Activated naive CD8-positive, alpha-beta T cell treated with anti-CD3 and anti-CD28 coated beads, Interleukin-2, amount 10 ng/mL, durations not matched to agents 7 days and 5 days (primary cell): ENCODE measurements at regions not wholly inside any gene's neighbourhood (a gene's known extent, or its start where the extent isn't known, plus 50 kb on each side); places are given as distances from the start of the nearest gene placed in this dataset.

Experiments
- ATAC-seq: fragments of 150-1000 bp; cut with Tn5 transposase; one replicate; pipeline ENCODE4 v1.10.0; 2021; ENCODE audit warnings: low read depth, moderate library complexity
- POLR2A ChIA-PET: fragments of 350-600 bp; sonication (Branson Sonifier 250); formaldehyde crosslinking; loops from one replicate; lab custom pipeline; 2021; ENCODE audit warnings: antibody characterized with exemption; lab: Charles Lee
- DNase-seq: peaks from one replicate; pipeline ENCODE4 v3.0.0; 2021
- H3K27ac Mint-ChIP-seq: one replicate; pipeline ENCODE4 v1.8.0; 2022; ENCODE audit warnings: mild to moderate bottlenecking, mixed read lengths
- H3K27me3 Mint-ChIP-seq: one replicate; pipeline ENCODE4 v1.8.0; 2022; ENCODE audit warnings: mild to moderate bottlenecking, moderate library complexity, mixed read lengths
- H3K36me3 Mint-ChIP-seq: one replicate; pipeline ENCODE4 v1.8.0; 2021; ENCODE audit warnings: mild to moderate bottlenecking, mixed read lengths
- H3K4me1 Mint-ChIP-seq: one replicate; pipeline ENCODE4 v1.8.0; 2021; ENCODE audit warnings: mixed read lengths
- H3K4me3 Mint-ChIP-seq: one replicate; pipeline ENCODE4 v1.8.0; 2022; ENCODE audit warnings: mild to moderate bottlenecking, moderate library complexity, mixed read lengths
- H3K9me3 Mint-ChIP-seq: one replicate; pipeline ENCODE4 v1.8.0; 2021; ENCODE audit warnings: mixed read lengths

DNA sequence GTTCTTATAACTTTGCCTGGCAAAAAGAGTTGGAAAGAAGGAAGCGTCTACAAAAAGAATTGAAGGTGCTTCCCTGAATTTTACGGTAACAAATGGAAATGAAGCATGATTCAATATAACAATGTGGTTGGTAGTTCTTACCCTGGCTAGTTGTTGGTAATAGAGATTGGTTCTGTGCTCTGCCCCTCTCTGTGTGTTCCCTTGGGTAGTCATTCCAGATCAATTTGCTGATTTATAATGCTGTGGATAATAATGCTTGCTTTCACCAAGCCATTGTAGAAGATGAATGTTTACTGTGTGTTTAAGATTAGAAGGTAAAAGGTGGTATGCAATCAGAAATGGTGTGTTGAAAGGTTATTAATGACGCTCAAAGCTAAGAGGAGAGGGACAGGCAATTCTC is 577.8 kb upstream of the NXPH2 start:
- DNase-seq: no peak
- no peaks in the 10 kb centered on the region for H3K36me3 Mint-ChIP-seq
- H3K27ac Mint-ChIP-seq: no peak overlapping the region
- POLR2A ChIA-PET: no interaction called here
- H3K4me1 Mint-ChIP-seq: no peaks in the 10 kb centered on the region
- no peak overlapping the region for H3K4me3 Mint-ChIP-seq
- H3K9me3 Mint-ChIP-seq: peaks cover 4% of the 10 kb centered on the region
- no peaks in the 10 kb centered on the region for H3K27me3 Mint-ChIP-seq
- no peak for ATAC-seq

DNA sequence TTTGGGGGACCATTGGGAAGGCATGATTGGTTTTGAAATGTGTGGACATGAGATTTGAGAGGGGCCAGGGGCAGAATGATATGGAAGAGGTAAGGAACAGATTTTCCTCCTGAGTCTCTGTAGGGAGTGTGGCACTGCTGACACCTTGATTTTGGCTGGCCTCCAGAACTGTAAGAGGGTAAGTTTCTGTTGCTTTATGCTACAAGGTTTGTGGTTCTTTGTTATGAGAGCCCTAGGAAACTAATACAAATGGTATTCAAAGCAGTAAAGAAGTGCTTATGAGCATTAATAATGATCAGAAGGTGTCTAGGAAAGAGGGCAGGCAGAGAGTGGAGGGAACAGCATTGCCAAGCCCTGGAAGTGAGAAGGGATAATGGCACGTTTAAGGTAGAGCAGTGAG is 574.3 kb upstream of the NXPH2 start:
- no peaks in the 10 kb centered on the region for H3K4me1 Mint-ChIP-seq
- H3K27me3 Mint-ChIP-seq: no peaks in the 10 kb centered on the region
- DNase-seq (no peak), ATAC-seq (no peak)
- no peak overlapping the region for H3K27ac Mint-ChIP-seq
- H3K4me3 Mint-ChIP-seq: no peak overlapping the region
- POLR2A ChIA-PET: no interaction called here
- H3K36me3 Mint-ChIP-seq: no peaks in the 10 kb centered on the region
- peaks cover 12% of the 10 kb centered on the region for H3K9me3 Mint-ChIP-seq

GRCh38 chr2:139353874-139354273 is 573.7 kb upstream of the NXPH2 start:
- POLR2A ChIA-PET: no interaction called here
- Mint-ChIP-seq H3K4me1 (no peaks in the 10 kb centered on the region), H3K27ac (no peak overlapping the region), H3K9me3 (peaks cover 15% of the 10 kb centered on the region), H3K36me3 (no peaks in the 10 kb centered on the region), H3K4me3 (no peak overlapping the region), H3K27me3 (no peaks in the 10 kb centered on the region)
- DNase-seq: no peak
- no peak for ATAC-seq

- Mint-ChIP-seq H3K36me3 (no peaks in the 10 kb centered on the region), H3K9me3 (no peaks in the 10 kb centered on the region), H3K27me3 (no peaks in the 10 kb centered on the region), H3K27ac (no peak overlapping the region), H3K4me1 (no peaks in the 10 kb centered on the region), H3K4me3 (no peak overlapping the region)
- ATAC-seq (no peak), DNase-seq (no peak)
- POLR2A ChIA-PET: no interaction called here
These were observed 537.1 kb upstream of the NXPH2 start for GRCh38 chr2:139317259-139317658.

DNA sequence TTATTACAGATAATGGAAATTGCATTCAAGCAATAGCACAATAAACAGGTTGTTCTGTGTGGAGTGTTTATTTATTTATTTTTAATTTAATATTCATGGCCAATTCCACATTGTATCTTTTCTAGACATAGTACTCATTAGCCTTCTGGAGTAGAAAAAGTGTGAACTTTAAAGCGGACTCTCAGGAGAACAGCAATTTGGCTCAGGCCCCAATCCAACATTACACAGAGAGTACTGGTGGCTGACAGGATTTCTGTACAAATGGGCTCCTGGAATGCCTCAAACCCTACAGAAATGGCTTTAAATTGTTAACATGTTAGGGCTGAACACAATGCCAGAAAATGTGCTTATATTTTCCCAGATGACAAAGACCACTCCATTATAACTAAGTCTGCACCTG is 533.9 kb upstream of the NXPH2 start:
- Mint-ChIP-seq H3K4me1 (no peaks in the 10 kb centered on the region), H3K36me3 (no peaks in the 10 kb centered on the region), H3K9me3 (peaks cover 2% of the 10 kb centered on the region), H3K27me3 (no peaks in the 10 kb centered on the region), H3K4me3 (no peak overlapping the region), H3K27ac (no peak overlapping the region)
- no peak for DNase-seq
- no peak for ATAC-seq
- POLR2A ChIA-PET: no interaction called here

GRCh38 chr2:139296672-139297209 is 516.6 kb upstream of the NXPH2 start:
- DNase-seq (no peak), ATAC-seq (no peak)
- Mint-ChIP-seq H3K36me3 (no peaks in the 10 kb centered on the region), H3K4me1 (no peaks in the 10 kb centered on the region), H3K27me3 (no peaks in the 10 kb centered on the region), H3K27ac (no peak overlapping the region), H3K4me3 (no peak overlapping the region), H3K9me3 (peaks cover 4% of the 10 kb centered on the region)
- POLR2A ChIA-PET: no interaction called here

- Mint-ChIP-seq H3K4me3 (no peak overlapping the region), H3K9me3 (peaks cover 3% of the 10 kb centered on the region), H3K4me1 (no peaks in the 10 kb centered on the region), H3K27ac (no peak overlapping the region), H3K27me3 (no peaks in the 10 kb centered on the region), H3K36me3 (no peaks in the 10 kb centered on the region)
- no peak for DNase-seq
- POLR2A ChIA-PET: no interaction called here
- ATAC-seq: no peak
These were observed 513.9 kb upstream of the NXPH2 start for GRCh38 chr2:139293992-139294548.

DNA sequence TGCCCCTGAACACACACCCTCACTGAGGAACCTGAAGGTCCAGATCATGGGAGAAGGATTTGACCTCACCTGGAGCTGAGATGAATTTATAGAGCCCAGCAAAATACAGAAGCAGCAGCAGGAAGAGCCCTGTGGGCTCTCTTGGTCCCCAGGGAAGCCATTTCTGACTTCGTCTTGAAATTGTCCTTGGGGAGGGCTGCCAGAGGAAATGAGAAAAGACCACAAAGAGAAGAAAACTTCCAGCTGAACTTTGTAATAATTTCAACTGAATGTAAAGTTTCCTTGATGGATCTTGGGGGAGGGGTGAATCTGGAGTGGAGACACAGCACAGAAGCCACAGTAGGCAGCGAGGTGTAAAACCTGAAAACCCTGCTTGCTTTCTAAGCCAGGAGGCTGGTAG is 500.9 kb upstream of the NXPH2 start:
- Mint-ChIP-seq H3K27me3 (no peaks in the 10 kb centered on the region), H3K4me1 (no peaks in the 10 kb centered on the region), H3K4me3 (no peak overlapping the region), H3K27ac (no peak overlapping the region), H3K9me3 (peaks cover 9% of the 10 kb centered on the region), H3K36me3 (no peaks in the 10 kb centered on the region)
- POLR2A ChIA-PET: no interaction called here
- DNase-seq (no peak), ATAC-seq (no peak)

DNA sequence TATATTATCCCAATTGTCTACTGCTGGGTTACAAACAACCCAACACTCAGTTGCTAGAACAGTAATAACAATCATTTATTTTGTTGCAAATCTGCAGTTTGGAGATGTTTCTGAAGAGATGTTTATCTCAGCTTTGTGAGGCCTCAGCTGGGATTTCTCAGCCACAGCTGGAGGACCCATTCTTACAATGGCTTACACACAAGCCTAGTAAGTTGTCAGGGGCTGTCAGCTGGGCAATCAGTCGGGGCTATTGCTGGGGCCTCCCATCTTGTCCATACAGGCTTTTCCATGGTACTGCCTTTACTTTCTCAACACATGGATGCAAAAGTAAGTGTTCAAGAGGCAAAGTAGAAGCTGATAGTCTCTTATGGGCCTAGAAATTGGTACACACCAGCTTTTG is 491.7 kb upstream of the NXPH2 start:
- POLR2A ChIA-PET: no interaction called here
- no peaks in the 10 kb centered on the region for H3K9me3 Mint-ChIP-seq
- no peaks in the 10 kb centered on the region for H3K27me3 Mint-ChIP-seq
- H3K27ac Mint-ChIP-seq: no peak overlapping the region
- no peak overlapping the region for H3K4me3 Mint-ChIP-seq
- no peak for ATAC-seq
- DNase-seq: no peak
- H3K4me1 Mint-ChIP-seq: no peaks in the 10 kb centered on the region
- no peaks in the 10 kb centered on the region for H3K36me3 Mint-ChIP-seq

- Mint-ChIP-seq H3K27ac (no peak overlapping the region), H3K4me3 (no peak overlapping the region), H3K36me3 (no peaks in the 10 kb centered on the region), H3K9me3 (no peaks in the 10 kb centered on the region), H3K4me1 (no peaks in the 10 kb centered on the region), H3K27me3 (no peaks in the 10 kb centered on the region)
- POLR2A ChIA-PET: no interaction called here
- ATAC-seq (no peak), DNase-seq (no peak)
These were observed 491.0 kb upstream of the NXPH2 start for GRCh38 chr2:139271149-139271548.

DNA sequence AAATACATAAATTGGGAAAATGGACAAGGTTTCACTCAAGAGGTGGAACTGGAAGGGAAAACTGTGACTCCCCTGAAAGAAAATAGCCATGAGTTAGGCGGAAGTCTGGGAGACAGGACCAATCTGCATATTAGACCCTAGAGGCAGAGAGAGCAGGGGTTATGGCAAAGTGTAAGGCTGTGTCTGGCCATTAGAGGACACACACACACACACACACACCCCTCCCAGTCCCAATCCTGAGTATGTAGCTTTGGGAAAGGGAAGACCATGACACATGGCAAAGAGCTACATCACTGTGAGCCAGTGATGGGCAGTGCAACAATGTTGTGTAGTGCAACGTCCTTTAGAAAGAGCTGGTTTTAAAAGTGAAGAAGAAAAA is 479.9 kb upstream of the NXPH2 start:
- no peaks in the 10 kb centered on the region for H3K4me1 Mint-ChIP-seq
- no peak overlapping the region for H3K4me3 Mint-ChIP-seq
- H3K27ac Mint-ChIP-seq: no peak overlapping the region
- H3K9me3 Mint-ChIP-seq: peaks cover 2% of the 10 kb centered on the region
- H3K27me3 Mint-ChIP-seq: no peaks in the 10 kb centered on the region
- DNase-seq (no peak), ATAC-seq (no peak)
- POLR2A ChIA-PET: no interaction called here
- no peaks in the 10 kb centered on the region for H3K36me3 Mint-ChIP-seq

DNA sequence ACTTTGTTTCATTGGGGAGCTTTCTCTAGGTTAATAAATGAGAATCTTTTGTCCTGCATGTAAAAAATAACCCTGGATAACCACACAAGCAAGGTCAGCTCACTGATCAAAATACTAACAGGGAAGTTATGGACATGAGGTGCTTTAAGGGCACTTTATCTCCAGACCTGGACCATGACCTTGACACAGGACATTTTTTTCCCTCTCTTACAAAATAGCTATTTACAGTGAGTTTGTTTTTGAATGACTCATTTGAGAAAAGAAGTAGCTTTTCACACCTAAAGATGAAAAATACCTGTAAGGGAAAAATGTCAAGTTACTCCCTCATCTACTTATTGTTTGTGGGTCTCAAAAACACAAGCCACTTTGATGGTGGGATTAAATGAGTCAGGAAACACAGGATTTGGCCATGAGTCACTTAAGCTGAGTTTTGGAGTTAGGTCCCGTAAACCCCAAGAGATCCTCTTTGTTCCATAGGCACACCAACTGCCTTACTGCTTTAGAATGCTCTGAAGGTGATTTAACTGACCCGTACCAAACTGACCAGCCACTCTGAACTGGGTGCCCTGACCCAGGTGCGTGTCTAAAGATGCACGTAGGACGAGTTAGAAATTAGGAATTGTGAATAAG is 479.3 kb upstream of the NXPH2 start:
- Mint-ChIP-seq H3K4me1 (no peaks in the 10 kb centered on the region), H3K9me3 (peaks cover 2% of the 10 kb centered on the region), H3K36me3 (no peaks in the 10 kb centered on the region), H3K27ac (no peak overlapping the region), H3K27me3 (no peaks in the 10 kb centered on the region), H3K4me3 (no peak overlapping the region)
- POLR2A ChIA-PET: no interaction called here
- DNase-seq (no peak), ATAC-seq (no peak)

DNA sequence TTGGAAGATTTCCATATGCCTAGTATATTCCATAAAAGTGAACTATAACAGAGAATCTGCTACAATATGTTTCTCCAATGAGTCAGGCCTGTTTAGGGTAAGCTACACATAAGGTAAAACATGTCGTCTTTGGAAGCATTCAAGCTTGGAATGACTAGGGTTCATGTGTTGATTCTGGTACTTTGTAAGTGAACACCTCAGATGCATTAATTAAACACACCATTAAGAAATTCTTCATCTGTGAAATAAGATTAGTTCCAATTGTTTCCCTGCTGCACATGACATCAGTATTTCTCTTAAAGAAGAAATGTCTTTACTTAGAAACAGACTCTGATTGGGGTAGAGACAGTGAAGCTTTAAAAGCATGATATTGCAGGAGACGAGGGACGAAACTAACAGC is 461.1 kb upstream of the NXPH2 start:
- POLR2A ChIA-PET: no interaction called here
- no peaks in the 10 kb centered on the region for H3K4me1 Mint-ChIP-seq
- ATAC-seq: no peak
- H3K27ac Mint-ChIP-seq: no peak overlapping the region
- no peaks in the 10 kb centered on the region for H3K36me3 Mint-ChIP-seq
- H3K9me3 Mint-ChIP-seq: no peaks in the 10 kb centered on the region
- no peaks in the 10 kb centered on the region for H3K27me3 Mint-ChIP-seq
- no peak overlapping the region for H3K4me3 Mint-ChIP-seq
- no peak for DNase-seq

GRCh38 chr2:139237023-139237422 is 456.8 kb upstream of the NXPH2 start:
- ATAC-seq (no peak), DNase-seq (no peak)
- Mint-ChIP-seq H3K4me3 (no peak overlapping the region), H3K27ac (no peak overlapping the region), H3K4me1 (no peaks in the 10 kb centered on the region), H3K27me3 (no peaks in the 10 kb centered on the region), H3K9me3 (no peaks in the 10 kb centered on the region), H3K36me3 (no peaks in the 10 kb centered on the region)
- POLR2A ChIA-PET: no interaction called here
